Thyroid gland (tissue), 4 donors: ENCODE measurements at regions not wholly inside any gene's neighbourhood (a gene's known extent, or its start where the extent isn't known, plus 50 kb on each side); places are given as distances from the start of the nearest gene placed in this dataset.

ENCODE experiments used
- POLR2A ChIP-seq, 2 donors: fragments of 450-650 bp; IDR thresholded peaks; one replicate each; pipeline ENCODE4 v1.6.1; 2017; ENCODE audit warnings: antibody characterized with exemption in 2 of 2, mild to moderate bottlenecking in 2 of 2, moderate library complexity in 1 of 2
- TF ChIP-seq, protein P1 (sequence below), 6 experiments: fragments of 200-600 bp in 3 of 6; fragments of 450-650 bp in 3 of 6; sonication (generic) in 3 of 6; IDR thresholded peaks; one replicate each; pipeline ENCODE4 v1.5.1; 2016 to 2019; ENCODE audit warnings: antibody characterized with exemption in 6 of 6, mild to moderate bottlenecking in 2 of 6, inconsistent platforms in 1 of 6, moderate library complexity in 1 of 6

DNA sequence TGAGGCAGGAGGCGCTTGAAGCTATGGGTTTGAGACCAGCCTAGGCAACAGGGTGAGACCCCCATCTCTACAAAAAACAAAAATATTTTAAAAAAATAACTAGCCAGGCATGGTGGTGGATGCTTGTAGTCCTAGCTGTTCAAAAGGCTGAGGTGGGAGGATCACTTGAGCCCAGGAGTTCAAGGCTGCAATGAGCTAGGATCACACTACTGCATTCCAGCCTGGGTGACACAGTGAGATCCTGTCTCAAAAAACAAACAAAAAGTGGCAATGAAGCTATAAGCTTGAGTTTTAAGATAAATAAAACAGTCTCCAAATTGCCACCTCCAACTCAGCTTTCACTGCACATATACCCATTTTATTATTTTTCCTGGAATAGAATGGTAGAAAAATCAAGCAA lies 281.3 kb downstream of the IPMK start:
- TF ChIP-seq, protein P1, sequence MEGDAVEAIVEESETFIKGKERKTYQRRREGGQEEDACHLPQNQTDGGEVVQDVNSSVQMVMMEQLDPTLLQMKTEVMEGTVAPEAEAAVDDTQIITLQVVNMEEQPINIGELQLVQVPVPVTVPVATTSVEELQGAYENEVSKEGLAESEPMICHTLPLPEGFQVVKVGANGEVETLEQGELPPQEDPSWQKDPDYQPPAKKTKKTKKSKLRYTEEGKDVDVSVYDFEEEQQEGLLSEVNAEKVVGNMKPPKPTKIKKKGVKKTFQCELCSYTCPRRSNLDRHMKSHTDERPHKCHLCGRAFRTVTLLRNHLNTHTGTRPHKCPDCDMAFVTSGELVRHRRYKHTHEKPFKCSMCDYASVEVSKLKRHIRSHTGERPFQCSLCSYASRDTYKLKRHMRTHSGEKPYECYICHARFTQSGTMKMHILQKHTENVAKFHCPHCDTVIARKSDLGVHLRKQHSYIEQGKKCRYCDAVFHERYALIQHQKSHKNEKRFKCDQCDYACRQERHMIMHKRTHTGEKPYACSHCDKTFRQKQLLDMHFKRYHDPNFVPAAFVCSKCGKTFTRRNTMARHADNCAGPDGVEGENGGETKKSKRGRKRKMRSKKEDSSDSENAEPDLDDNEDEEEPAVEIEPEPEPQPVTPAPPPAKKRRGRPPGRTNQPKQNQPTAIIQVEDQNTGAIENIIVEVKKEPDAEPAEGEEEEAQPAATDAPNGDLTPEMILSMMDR (IDR thresholded peaks at IDR 0.05), result no peak
- no peak for TF ChIP-seq POLR2A (IDR thresholded peaks at IDR 0.05)
